Uterus (tissue), 3 donors: ENCODE measurements at regions not wholly inside any gene's neighbourhood (a gene's known extent, or its start where the extent isn't known, plus 50 kb on each side); places are given as distances from the start of the nearest gene placed in this dataset.

Experiments used
- DNase-seq, 2 donors: peaks; one replicate each; pipeline ENCODE4 v3.0.0-alpha.2; 2019 to 2020
- H3K27ac ChIP-seq, 2 donors: fragments of 200-600 bp; sonication (generic); 1 replicate in 1 of 2; 2 replicates in 1 of 2; pipeline ENCODE4 v1.5.1; 2016 to 2018
- H3K27me3 ChIP-seq, 2 donors: fragments of 200-600 bp; sonication (generic); one replicate each; pipeline ENCODE4 v1.5.1; 2018 to 2019; ENCODE audit warnings: control low read depth in 1 of 2
- H3K36me3 ChIP-seq, 2 donors: fragments of 200-600 bp; sonication (generic); one replicate each; pipeline ENCODE4 v1.5.1; 2019; ENCODE audit warnings: control low read depth in 1 of 2
- H3K4me1 ChIP-seq, 2 donors: fragments of 200-600 bp; sonication (generic); one replicate each; pipeline ENCODE4 v1.5.1; 2018 to 2019; ENCODE audit warnings: control low read depth in 1 of 2
- H3K4me3 ChIP-seq, 2 donors: fragments of 200-600 bp; sonication (generic); 1 replicate in 1 of 2; 2 replicates in 1 of 2; pipeline ENCODE4 v1.5.1; 2018 to 2019; ENCODE audit warnings: mild to moderate bottlenecking in 1 of 2
- H3K9me3 ChIP-seq, 2 donors: fragments of 200-600 bp; sonication (generic); one replicate each; pipeline ENCODE4 v1.5.1; 2019; ENCODE audit warnings: control low read depth in 1 of 2
- CTCF ChIP-seq, 4 experiments: fragments of 200-600 bp in 2 of 4; fragments of 450-650 bp in 2 of 4; sonication (generic) in 2 of 4; IDR thresholded peaks; one replicate each; pipeline ENCODE4 v1.5.1; 2016 to 2019; ENCODE audit warnings: antibody characterized with exemption in 4 of 4, mild to moderate bottlenecking in 2 of 4, moderate library complexity in 1 of 4
- POLR2A ChIP-seq, 2 donors: fragments of 450-650 bp; IDR thresholded peaks; one replicate each; pipeline ENCODE4 v1.6.1; 2016; ENCODE audit warnings: antibody characterized with exemption in 2 of 2, mild to moderate bottlenecking in 1 of 2, moderate library complexity in 1 of 2
- intact Hi-C: fragments of 100-400 bp; cut with DNase I; formaldehyde crosslinking; loops from one replicate; pipeline ENCODE4 v1.15.1; 2023; ENCODE audit warnings: low total_unique reads
- donor health status: DM: yes; HTN: yes; CAD: no.

- Histone ChIP-seq H3K4me3 (no peak overlapping the region), H3K27me3 (no peaks in the 10 kb centered on the region), H3K27ac (no peak overlapping the region), H3K4me1 (no peaks in the 10 kb centered on the region), H3K9me3 (no peaks in the 10 kb centered on the region), H3K36me3 (no peaks in the 10 kb centered on the region)
- intact Hi-C loops = no loop called here
- no peak for TF ChIP-seq CTCF (IDR thresholded peaks at IDR 0.05)
- no peak for TF ChIP-seq POLR2A (IDR thresholded peaks at IDR 0.05)
- DNase-seq = no peak
Measured at GRCh38 chr2:82641598-82642180, 1817.4 kb downstream of the SUCLG1 start.

- no peaks in the 10 kb centered on the region for H3K4me1 ChIP-seq
- H3K36me3 ChIP-seq = no peaks in the 10 kb centered on the region
- TF ChIP-seq CTCF (IDR thresholded peaks at IDR 0.05) (no peak), POLR2A (IDR thresholded peaks at IDR 0.05) (no peak)
- H3K9me3 ChIP-seq = no peaks in the 10 kb centered on the region
- no peak overlapping the region for H3K4me3 ChIP-seq
- no peak for DNase-seq
- no peaks in the 10 kb centered on the region for H3K27me3 ChIP-seq
- no peak overlapping the region for H3K27ac ChIP-seq
- intact Hi-C loops = no loop called here
Measured at GRCh38 chr2:82636402-82637020, 1822.6 kb downstream of the SUCLG1 start.

- no peaks in the 10 kb centered on the region for H3K27me3 ChIP-seq
- no peak overlapping the region for H3K4me3 ChIP-seq
- H3K36me3 ChIP-seq = no peaks in the 10 kb centered on the region
- H3K9me3 ChIP-seq = no peaks in the 10 kb centered on the region
- H3K27ac ChIP-seq = no peak overlapping the region
- no peak for DNase-seq
- TF ChIP-seq CTCF (IDR thresholded peaks at IDR 0.05) (no peak), POLR2A (IDR thresholded peaks at IDR 0.05) (no peak)
- intact Hi-C loops = no loop called here
- no peaks in the 10 kb centered on the region for H3K4me1 ChIP-seq
Measured at GRCh38 chr2:82599021-82599420, 1860.1 kb downstream of the SUCLG1 start.

- intact Hi-C loops = no loop called here
- no peak overlapping the region for H3K27ac ChIP-seq
- TF ChIP-seq CTCF (IDR thresholded peaks at IDR 0.05) (no peak), POLR2A (IDR thresholded peaks at IDR 0.05) (no peak)
- no peaks in the 10 kb centered on the region for H3K27me3 ChIP-seq
- DNase-seq = no peak
- H3K4me1 ChIP-seq = no peaks in the 10 kb centered on the region
- no peaks in the 10 kb centered on the region for H3K9me3 ChIP-seq
- no peaks in the 10 kb centered on the region for H3K36me3 ChIP-seq
- no peak overlapping the region for H3K4me3 ChIP-seq
Measured at GRCh38 chr2:82596581-82596980, 1862.5 kb downstream of the SUCLG1 start.

- Histone ChIP-seq H3K27me3 (no peaks in the 10 kb centered on the region), H3K4me1 (no peaks in the 10 kb centered on the region), H3K4me3 (no peak overlapping the region), H3K27ac (no peak overlapping the region), H3K36me3 (no peaks in the 10 kb centered on the region), H3K9me3 (no peaks in the 10 kb centered on the region)
- intact Hi-C loops = no loop called here
- no peak for DNase-seq
- no peak for TF ChIP-seq POLR2A (IDR thresholded peaks at IDR 0.05)
- TF ChIP-seq CTCF (IDR thresholded peaks at IDR 0.05) = no peak
Measured at GRCh38 chr2:82591718-82592117, 1867.4 kb downstream of the SUCLG1 start.
